GM18511 (cell line): ENCODE measurements at regions not wholly inside any gene's neighbourhood (a gene's known extent, or its start where the extent isn't known, plus 50 kb on each side); places are given as distances from the start of the nearest gene placed in this dataset.
"Not testable (repeated sequence)": the region's sequence is repeated elsewhere in the genome, so short reads cannot be mapped to it uniquely, and the experiment has no call there.

Experiments
- ATAC-seq: cut with Tn5 transposase; IDR thresholded peaks from one replicate; pipeline ENCODE4 v1.9.1; 2021; ENCODE audit warnings: mild to moderate bottlenecking, moderate library complexity; ENCODE audit not compliant: unreplicated experiment

GRCh38 chr5:82459626-82460025, 181.5 kb upstream of the RPS23 start:
- ATAC-seq, result no peak

DNA sequence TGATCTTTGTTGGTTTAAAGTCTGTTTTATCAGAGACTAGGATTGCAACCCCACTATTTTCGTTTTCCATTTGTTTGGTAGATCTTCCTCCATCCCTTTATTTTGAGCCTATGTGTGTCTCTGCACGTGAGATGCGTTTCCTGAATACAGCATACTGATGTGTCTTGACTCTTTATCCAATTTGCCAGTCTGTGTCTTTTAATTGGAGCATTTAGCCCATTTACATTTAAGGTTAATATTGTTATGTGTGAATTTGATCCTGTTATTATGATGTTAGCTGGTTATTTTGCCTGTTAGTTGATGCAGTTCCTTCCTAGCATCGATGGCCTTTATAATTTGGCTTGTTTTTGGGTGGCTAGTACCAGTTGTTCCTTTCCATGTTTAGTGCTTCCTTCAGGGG, 177.2 kb upstream of the RPS23 start:
- ATAC-seq, result not testable (repeated sequence)

DNA sequence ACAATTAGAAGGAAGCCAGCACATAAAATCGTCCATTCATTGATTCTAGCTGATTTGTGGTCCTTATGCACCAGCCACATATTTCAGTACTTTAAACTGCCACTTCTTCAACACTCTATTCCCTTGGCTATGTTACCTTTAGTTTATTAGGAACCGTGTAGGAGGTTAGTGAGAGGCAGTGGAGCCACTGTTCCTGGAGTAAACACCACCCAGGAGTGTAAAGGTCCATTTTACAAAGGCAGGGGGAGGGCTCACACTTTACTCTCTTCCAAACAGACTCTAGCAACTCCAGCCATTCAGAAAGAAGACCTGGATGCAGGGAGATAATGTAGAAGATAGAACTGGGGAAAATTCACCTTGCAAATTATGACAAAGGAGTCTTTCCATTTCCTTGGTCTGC, 170.2 kb upstream of the RPS23 start:
- ATAC-seq, result no peak

DNA sequence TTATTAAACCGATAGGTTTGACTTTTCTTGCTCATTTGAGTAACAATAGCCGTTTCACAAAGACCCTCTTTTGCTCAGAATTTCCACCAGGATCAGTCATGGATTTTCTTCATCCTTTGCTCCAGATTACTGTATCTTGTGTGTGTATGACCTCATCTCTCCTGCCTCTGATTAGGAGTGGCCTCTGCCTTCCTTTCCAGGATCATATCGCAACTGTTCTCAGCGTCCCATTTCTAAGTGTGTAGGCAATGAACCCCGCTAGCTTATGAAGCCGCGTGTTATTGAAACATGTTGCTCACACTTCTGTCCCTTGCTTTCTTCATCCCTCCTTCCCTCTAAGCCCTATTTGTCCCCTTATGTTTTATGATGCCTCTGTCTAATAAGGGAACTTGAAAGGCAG, 169.8 kb upstream of the RPS23 start:
- ATAC-seq, result no peak

DNA sequence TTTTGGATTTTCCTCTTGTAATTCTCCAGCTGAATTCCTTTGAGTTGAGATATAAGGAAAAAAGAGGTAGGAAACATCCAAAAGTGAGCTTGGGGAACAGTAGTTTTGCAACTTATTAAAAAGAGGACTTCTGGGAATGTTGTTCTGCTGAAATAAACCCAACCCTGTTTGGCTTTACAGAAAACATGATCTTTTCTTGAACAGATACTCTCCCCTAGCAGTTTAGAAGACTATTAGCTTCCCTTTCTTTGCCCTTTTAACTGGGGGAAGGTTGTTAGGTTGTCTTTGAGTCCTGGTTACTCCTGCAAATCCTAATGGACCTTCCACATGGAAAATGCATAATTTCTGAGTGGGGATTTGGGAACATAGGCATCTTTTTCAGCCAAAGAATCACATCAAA, 168.7 kb upstream of the RPS23 start:
- no peak for ATAC-seq

DNA sequence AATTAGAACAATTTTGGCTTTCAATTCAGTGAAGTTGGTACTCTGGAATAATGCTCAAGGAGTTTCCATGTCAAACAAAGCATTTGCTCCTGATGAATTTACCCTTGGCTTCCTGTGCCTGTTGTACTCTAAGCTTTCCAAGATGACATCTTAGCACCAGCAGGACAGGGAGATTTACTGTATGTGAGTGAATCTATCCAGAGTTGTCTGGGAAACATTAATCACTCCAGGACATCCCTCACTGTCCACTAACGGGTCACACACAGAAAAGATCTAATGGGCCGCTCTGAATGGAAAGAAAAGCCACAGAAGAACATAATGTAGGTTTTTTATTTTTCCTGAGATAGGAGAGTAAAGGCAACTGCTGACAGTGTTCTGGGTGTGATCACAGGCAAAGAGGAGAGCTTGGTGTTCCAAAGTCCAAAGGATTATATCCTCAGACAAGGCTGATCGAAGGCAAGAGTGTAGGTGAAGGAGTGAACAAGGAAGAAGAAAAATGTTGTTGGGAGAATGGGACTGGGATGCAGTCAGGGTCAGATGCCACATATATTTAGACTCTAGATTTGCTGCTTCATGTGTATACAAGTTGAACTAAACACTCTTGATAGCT, 167.7 kb upstream of the RPS23 start:
- ATAC-seq, result no peak

DNA sequence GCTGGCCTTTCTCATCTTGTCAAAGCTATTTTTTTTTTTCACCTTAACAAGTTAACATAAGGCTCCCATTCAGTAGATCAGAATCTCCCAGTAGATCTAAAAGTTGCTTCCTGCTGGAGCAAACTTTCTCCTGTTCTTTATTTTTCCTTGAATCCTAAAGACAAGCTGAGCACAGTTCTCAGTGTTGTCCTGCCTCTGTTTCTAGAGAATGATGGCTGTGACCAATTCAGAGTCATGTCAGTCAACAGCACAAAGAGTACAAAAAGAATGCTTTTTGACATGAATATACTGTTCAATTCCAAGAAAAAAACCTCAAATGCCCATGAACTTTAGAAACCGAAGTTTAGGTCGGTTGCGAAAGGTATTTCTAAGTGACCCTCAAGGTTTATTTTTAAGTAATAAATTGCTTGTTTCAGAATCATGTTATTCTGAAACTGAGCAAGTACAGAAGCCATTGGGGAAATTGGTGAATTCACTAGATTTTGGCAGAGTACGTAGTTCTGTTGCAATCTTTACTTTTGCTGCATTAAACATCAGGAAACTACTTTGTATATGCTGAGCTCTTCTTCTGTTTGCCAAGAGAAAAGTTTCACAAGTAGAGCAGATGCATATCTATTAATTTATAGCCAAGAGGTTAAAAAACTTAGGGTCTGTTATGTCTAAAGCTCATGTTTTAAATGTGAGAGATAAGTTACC, 161.7 kb upstream of the RPS23 start:
- no peak for ATAC-seq

DNA sequence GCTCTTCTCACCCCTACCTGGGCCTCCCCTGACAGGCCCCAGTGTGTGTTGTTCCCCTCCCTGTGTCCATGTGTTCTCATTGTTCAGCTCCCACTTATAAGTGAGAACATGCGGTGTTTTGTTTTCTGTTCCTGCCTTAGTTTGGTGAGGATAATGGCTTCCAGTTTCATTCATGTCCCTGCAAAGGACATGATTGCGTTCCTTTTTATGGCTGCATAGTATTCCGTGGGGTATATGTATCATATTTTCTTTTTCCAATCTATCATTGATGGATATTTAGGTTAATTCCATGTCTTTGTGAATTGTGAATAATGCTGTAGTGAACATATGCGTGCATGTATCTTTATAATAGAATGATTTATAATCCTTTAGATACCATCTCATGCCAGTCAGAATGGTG, 159.4 kb upstream of the RPS23 start:
- not testable (repeated sequence) for ATAC-seq

- no peak for ATAC-seq
These were observed 158.1 kb upstream of the RPS23 start for GRCh38 chr5:82436291-82436690.

- not testable (repeated sequence) for ATAC-seq
These were observed 156.8 kb upstream of the RPS23 start for GRCh38 chr5:82434696-82435660.

DNA sequence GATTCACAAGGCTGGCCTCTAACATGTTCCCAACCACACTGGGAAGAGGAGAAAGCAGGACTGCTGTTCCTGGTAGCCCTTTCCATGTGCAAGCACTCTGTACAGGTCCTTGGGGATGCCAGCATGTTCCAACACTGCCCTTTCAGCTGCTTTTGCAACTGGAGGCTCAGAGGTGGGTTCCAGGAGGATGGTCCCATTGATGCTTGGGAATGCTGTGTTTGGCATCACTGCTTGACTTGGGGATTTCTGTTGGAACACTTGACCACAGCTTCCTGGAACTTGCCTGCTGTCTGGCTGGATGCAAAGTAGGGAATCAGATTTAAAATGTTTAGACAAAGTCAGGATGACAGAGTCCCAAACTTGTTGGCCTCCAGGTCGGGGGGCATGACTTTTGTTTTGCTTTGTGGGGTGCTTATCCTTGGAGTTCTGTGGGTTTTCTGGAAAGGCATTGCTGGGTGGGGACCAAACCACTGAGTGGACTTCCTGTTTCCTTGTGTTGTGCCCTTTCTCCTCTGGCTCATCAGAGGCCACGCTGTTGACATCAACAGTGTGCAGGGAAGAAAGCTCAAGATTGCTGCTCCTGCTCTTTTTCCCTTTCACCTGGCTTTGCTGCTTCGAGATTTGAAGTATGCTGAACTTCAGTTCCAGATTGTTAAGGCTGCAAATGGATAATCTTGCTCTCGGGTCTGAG, 148.5 kb upstream of the RPS23 start:
- ATAC-seq, result no peak

DNA sequence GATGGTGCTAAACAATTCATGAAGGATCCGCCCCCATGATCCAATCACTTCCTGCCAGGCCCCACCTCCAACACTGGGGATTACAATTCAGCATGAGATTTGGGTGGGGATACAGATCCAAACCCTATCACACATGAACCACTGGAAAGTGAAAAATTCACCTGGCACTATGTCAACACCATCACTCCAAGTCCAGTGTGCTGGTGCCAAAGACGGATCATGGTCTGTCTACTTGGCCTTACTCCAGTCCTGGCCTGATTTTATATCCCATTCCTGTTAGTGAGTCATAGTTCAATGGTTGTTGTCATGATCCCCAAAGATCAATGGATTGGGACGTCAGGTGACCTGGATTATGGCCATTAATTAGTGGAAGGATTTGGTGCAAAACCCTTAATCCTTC, 147.4 kb upstream of the RPS23 start:
- no peak for ATAC-seq

DNA sequence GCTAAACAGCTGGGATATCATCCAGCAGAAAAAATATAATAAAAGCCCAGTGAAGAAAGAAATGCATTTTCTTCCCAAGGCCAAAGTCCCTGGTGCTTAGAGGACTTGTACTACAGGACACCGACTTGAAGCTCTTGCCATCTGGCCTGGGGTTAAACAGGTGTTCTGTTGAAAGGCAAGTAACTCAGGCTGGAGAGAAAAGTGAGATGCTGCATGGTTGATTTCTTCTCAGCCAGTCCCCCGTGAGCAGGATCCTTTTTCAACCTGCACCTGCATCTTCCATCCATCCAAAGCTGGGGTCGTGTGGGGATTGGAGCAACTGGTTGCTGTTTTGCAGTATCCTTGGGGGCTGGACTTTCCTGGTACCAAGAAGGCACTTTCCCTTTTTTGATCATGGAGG, 146.1 kb upstream of the RPS23 start:
- ATAC-seq, result no peak

DNA sequence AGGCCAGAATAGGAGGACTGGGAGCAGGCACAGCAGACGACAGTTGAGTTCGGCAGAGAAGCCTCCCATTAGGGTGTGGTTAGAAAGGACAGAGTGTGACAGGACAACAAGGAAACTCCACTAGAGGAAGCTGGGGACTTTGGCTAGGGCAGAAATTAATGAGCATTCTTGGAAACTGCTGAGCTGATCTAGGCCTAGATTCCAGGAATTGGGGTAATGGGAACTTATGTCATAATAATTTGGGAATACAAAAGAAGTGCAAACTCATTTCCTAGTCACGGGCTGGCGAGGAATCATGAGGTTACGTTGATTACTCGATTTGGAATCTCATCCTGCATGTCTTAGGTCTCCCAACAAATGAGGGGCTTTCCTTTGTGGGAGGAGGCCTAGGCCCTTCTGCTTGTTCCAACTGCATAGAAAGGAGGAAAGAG, 144.6 kb upstream of the RPS23 start:
- ATAC-seq, result no peak

DNA sequence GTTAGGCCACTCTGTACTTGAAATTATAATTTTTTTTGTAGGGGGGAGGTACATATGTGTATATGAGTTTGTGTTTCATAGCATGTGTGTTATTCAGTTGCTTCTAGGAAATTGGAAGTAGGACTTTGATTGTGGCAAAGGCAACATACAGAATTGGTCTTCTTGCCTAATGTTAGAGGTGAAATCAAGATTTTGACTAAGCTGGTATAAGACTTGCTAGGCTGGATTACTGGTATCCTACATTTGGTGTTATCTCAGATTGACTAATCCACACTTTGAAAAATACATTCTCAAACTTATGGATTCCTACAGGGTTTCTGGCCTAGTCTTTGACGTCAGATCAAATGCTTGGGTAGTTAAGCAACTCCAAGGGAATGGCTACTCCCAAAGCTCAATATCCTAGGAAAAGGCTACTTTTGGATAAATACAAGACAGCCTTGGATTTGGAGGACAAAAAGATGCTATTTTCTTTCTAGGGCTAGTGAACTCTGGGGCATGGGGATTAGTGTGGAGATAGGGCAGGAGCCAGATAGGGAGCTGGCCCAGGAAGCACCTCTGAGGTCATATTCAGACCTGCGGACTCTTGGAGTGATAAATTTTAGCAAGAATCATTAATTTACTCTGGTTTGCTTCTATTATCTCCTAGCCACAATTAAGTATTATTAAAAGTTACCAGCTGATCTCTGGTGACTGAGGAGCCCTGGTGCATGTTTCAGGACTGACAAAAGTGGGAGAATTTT, 144.0 kb upstream of the RPS23 start:
- ATAC-seq, result no peak

DNA sequence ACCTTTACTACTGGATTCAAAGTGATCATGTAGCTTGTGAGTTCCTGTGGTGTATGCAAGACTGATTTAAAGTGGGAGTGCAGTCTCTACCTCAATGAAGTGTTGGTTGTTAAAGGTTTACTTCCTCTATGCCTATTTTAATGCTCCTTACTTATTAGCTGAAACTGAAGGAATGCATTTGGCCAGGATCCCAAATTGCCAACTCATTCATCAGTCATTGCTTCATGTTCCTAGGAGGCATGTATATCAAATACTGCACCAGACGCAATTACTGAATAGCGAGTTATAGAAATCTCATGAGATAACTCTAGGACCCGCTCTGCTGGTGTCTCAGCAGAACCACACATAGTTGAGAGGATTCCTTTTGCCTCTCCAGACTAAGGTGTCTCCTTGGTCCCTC, 143.0 kb upstream of the RPS23 start:
- no peak for ATAC-seq

DNA sequence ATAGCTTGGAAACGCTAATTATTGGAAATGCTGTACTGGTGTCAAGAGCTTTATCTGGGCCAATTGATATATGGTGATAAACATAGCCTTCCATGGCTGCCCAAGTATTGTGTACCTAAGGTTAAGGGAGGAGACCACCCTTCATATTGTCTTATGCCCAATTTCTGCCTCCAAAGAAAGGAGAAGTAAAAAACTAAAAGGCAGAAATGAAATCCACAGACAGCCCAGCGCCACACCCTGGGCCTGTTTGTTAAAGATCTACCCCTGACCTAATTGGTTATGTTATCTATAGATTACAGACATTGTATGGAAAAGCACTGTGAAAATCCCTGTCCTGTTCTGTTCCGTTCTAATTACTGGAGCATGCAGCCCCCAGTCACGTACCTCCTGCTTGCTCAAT, 142.4 kb upstream of the RPS23 start:
- ATAC-seq, result not testable (repeated sequence)

DNA sequence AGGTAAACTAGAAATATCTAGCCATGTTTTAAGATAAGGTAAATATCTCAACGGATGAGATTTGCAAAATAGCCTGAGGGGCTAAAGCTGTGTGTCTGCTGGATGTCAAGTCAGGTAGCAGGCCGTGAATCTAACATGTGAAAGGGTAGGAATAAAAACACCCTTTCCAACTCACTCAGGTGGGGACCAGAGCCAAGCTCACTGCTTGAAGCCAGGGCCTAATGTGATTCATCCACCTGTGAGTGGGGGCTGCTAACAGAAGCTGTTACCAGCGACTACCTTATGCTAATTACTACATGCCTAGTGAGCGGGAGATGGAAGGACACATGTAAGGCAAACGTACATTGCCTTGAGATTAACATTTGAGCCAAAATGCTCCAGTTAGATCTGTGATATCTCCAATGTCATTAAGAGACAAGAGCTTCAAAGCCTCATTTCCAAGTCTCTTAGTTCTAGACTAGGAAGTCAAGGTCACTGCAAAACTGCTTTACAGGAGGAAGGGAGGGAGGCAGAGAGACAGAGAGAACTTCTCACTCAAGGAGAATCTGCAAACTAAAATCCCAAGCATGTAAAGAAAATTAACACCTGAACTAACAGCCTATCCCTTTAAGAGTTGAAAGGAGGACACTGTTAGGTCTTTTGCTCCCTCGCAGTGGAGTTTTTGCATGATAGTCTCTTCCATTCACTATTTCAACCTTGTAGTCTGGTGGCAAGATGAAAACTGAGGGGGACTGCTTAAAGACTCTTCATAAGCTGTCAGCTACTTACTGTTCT, 141.6 kb upstream of the RPS23 start:
- ATAC-seq, result no peak

DNA sequence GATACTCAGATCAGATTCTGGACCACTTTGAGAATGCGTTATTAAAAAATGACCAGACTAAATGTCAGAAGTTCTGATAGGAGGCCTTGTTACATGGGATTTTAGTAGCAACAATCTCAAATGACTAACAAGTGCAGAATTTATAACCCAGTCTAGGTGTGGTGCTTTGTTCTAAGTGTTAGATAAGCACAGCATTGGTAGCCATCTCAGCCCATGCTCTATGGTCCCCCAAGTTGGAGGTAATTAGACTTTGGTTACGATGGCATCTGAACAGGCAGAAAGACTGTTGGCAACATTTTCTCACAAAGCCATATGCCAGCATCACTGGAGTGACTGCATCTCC, 140.4 kb upstream of the RPS23 start:
- ATAC-seq, result no peak
